Activated CD8-positive, alpha-beta T cell treated with anti-CD3 and anti-CD28 coated beads, Interleukin-2, amount 10 ng/mL, durations not matched to agents 7 days and 5 days (primary cell): ENCODE measurements at regions not wholly inside any gene's neighbourhood (a gene's known extent, or its start where the extent isn't known, plus 50 kb on each side); places are given as distances from the start of the nearest gene placed in this dataset.

Experiments used
- ATAC-seq: fragments of 150-1000 bp; cut with Tn5 transposase; one replicate; pipeline ENCODE4 v1.10.0; 2021; ENCODE audit warnings: moderate library complexity
- CTCF ChIA-PET: fragments of 350-600 bp; sonication (Branson Sonifier 250); formaldehyde crosslinking; loops from one replicate; lab custom pipeline; 2021; ENCODE audit warnings: antibody characterized with exemption; lab: Charles Lee
- POLR2A ChIA-PET: fragments of 350-600 bp; sonication (Branson Sonifier 250); formaldehyde crosslinking; loops from one replicate; lab custom pipeline; 2021; ENCODE audit warnings: antibody characterized with exemption; lab: Charles Lee
- DNase-seq: peaks from one replicate; pipeline ENCODE4 v3.0.0-alpha.2; 2020
- H3K27ac Mint-ChIP-seq: one replicate; pipeline ENCODE4 v1.8.0; 2021; ENCODE audit warnings: mild to moderate bottlenecking, mixed read lengths
- H3K27me3 Mint-ChIP-seq: one replicate; pipeline ENCODE4 v1.8.0; 2021; ENCODE audit warnings: low read depth, mixed read lengths
- H3K36me3 Mint-ChIP-seq: one replicate; pipeline ENCODE4 v1.8.0; 2021; ENCODE audit warnings: low read depth, mixed read lengths
- H3K4me1 Mint-ChIP-seq: one replicate; pipeline ENCODE4 v1.8.0; 2021; ENCODE audit warnings: low read depth, mixed read lengths
- H3K4me3 Mint-ChIP-seq: one replicate; pipeline ENCODE4 v1.8.0; 2021; ENCODE audit warnings: mild to moderate bottlenecking, mixed read lengths
- H3K9me3 Mint-ChIP-seq: one replicate; pipeline ENCODE4 v1.8.0; 2022; ENCODE audit warnings: mixed read lengths; ENCODE audit not compliant: insufficient read depth

DNA sequence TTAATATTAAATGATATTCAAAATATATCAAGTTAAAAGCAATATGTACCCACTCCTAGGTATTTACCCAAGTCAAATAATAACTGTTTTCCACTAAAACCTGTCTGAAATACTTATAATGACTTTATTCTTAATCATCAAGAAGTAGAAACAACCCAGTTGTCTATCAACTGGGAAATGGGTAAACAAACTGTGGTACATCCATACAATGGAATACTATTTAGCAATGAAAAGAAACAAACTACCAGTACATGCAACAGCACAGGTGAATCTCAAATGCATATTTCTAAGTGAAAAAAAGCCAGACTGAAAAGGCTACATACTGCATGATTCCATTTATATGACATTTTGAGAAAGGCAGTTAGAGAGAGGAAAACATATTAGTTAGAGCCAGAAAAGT, 559.9 kb downstream of the MBD2 start:
- no peaks in the 10 kb centered on the region for H3K27me3 Mint-ChIP-seq
- DNase-seq (no peak), ATAC-seq (no peak)
- no peak overlapping the region for H3K27ac Mint-ChIP-seq
- ChIA-PET CTCF (no interaction called here), POLR2A (no interaction called here)
- no peaks in the 10 kb centered on the region for H3K36me3 Mint-ChIP-seq
- no peaks in the 10 kb centered on the region for H3K9me3 Mint-ChIP-seq
- no peaks in the 10 kb centered on the region for H3K4me1 Mint-ChIP-seq
- H3K4me3 Mint-ChIP-seq = no peak overlapping the region

GRCh38 chr18:53660306-53660705, 564.2 kb downstream of the MBD2 start:
- ATAC-seq (no peak), DNase-seq (no peak)
- Mint-ChIP-seq H3K27me3 (no peaks in the 10 kb centered on the region), H3K4me1 (no peaks in the 10 kb centered on the region), H3K36me3 (no peaks in the 10 kb centered on the region), H3K9me3 (no peaks in the 10 kb centered on the region), H3K4me3 (no peak overlapping the region), H3K27ac (no peak overlapping the region)
- POLR2A ChIA-PET = no interaction called here
- CTCF ChIA-PET = no interaction called here

DNA sequence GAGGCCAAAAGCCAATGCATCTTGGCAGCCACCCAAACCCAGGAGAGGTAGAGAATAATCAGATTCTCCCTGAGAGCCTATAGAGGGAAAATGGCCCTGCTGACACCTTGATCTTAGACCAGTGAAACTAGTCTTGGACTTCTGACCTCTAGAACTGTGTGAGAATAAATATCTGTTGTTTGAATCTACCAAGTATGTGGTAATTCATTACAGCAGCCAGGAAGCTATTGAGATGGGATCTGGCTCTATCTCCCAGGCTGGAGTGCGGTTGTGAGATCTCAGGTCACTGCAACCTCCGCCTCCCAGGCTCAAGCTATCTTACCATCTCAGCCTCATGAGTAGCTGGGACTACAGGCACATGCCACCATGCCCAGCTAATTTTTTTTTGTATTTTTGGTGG, 567.2 kb downstream of the MBD2 start:
- POLR2A ChIA-PET = no interaction called here
- DNase-seq (no peak), ATAC-seq (no peak)
- CTCF ChIA-PET = no interaction called here
- no peaks in the 10 kb centered on the region for H3K27me3 Mint-ChIP-seq
- H3K27ac Mint-ChIP-seq = no peak overlapping the region
- no peak overlapping the region for H3K4me3 Mint-ChIP-seq
- H3K4me1 Mint-ChIP-seq = no peaks in the 10 kb centered on the region
- H3K36me3 Mint-ChIP-seq = no peaks in the 10 kb centered on the region
- no peaks in the 10 kb centered on the region for H3K9me3 Mint-ChIP-seq

DNA sequence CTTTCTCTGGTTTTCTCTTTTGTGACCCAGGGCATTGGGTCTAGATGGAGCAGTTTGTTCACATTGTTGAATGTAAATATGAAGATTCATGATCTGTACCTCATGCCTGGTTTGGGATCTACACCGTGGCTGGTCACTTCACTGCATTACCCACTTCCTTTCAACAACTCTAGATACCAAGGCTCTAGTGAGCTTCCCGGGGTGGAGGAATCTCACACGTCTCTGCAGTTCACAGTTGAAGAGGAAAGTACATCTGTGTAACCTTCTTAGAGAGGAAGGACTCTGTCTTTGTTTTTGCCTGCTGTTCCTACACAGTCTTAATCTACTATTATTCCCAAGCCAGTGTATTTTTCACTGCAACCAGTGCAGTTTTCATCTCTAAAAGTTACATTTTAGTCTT, 574.8 kb downstream of the MBD2 start:
- Mint-ChIP-seq H3K27ac (no peak overlapping the region), H3K27me3 (no peaks in the 10 kb centered on the region), H3K4me1 (no peaks in the 10 kb centered on the region), H3K4me3 (no peak overlapping the region), H3K9me3 (peaks cover 3% of the 10 kb centered on the region), H3K36me3 (no peaks in the 10 kb centered on the region)
- DNase-seq (no peak), ATAC-seq (no peak)
- POLR2A ChIA-PET = no interaction called here
- CTCF ChIA-PET = no interaction called here

- H3K4me3 Mint-ChIP-seq = no peak overlapping the region
- no peak for ATAC-seq
- CTCF ChIA-PET = no interaction called here
- peaks cover 5% of the 10 kb centered on the region for H3K9me3 Mint-ChIP-seq
- no peaks in the 10 kb centered on the region for H3K36me3 Mint-ChIP-seq
- H3K27ac Mint-ChIP-seq = no peak overlapping the region
- no peaks in the 10 kb centered on the region for H3K27me3 Mint-ChIP-seq
- DNase-seq = no peak
- POLR2A ChIA-PET = no interaction called here
- no peaks in the 10 kb centered on the region for H3K4me1 Mint-ChIP-seq
Observed at GRCh38 chr18:53644799-53645471, 579.5 kb downstream of the MBD2 start.

DNA sequence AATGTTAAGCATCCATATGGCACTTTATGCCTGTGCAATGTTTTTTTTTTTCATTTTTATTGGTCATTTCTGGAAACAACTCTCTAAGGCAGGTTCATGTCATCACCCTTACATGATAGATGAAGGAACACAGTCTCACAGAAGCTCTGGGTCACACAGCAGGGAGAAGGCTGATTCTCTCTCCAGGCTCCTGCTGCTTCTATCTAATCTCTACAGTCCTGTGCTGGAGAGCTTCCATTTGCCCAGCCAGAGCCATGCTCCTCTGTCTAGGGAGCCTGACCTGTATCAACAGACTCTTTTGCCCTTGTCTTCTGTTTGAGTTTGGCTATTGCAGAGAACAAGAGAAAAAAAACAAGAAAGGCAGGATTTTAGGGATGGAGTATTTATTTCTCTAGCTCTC, 584.8 kb downstream of the MBD2 start:
- Mint-ChIP-seq H3K27ac (no peak overlapping the region), H3K4me1 (no peaks in the 10 kb centered on the region), H3K27me3 (no peaks in the 10 kb centered on the region), H3K4me3 (no peak overlapping the region), H3K36me3 (no peaks in the 10 kb centered on the region), H3K9me3 (peaks cover 2% of the 10 kb centered on the region)
- DNase-seq = no peak
- ChIA-PET POLR2A (no interaction called here), CTCF (no interaction called here)
- no peak for ATAC-seq

- Mint-ChIP-seq H3K27ac (no peak overlapping the region), H3K27me3 (no peaks in the 10 kb centered on the region), H3K9me3 (peaks cover 7% of the 10 kb centered on the region), H3K4me1 (no peaks in the 10 kb centered on the region), H3K4me3 (no peak overlapping the region), H3K36me3 (no peaks in the 10 kb centered on the region)
- DNase-seq (no peak), ATAC-seq (no peak)
- POLR2A ChIA-PET = no interaction called here
- CTCF ChIA-PET = no interaction called here
Observed at GRCh38 chr18:53629337-53629736, 595.1 kb downstream of the MBD2 start.

DNA sequence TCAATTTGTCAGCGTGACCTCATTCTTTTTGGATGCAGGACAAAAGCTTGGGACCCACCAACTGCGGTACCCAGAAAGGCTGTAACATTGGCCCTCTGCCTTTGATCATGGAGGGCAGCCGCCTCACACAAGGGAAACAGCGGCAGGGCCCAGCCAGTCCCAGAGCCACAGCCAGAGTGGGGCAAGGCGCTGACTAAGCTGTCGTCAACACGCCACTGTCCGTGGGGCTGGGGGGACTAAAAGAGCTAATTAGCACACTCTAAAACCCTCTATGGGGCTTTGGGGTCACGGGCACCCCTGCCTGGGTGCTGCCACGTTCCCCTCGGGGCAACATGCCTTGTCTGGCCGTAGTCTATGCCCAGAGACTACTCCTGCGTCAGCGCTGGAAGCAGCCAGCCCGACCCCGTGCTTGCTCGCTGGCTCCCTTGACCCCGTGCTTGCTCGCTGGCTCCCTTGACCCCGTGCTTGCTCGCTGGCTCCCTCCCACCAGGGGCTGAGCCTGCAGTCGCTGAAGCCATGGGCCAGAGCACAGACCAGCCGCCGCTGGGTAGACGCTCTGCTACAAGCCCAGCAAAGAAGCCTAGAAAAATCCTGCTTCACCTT, 598.4 kb downstream of the MBD2 start:
- H3K4me1 Mint-ChIP-seq = no peaks in the 10 kb centered on the region
- ChIA-PET POLR2A (no interaction called here), CTCF (no interaction called here)
- no peaks in the 10 kb centered on the region for H3K27me3 Mint-ChIP-seq
- no peak overlapping the region for H3K4me3 Mint-ChIP-seq
- no peak overlapping the region for H3K27ac Mint-ChIP-seq
- ATAC-seq (no peak), DNase-seq (no peak)
- no peaks in the 10 kb centered on the region for H3K9me3 Mint-ChIP-seq
- no peaks in the 10 kb centered on the region for H3K36me3 Mint-ChIP-seq

GRCh38 chr18:53610957-53611356, 613.5 kb downstream of the MBD2 start:
- DNase-seq (no peak), ATAC-seq (no peak)
- no peaks in the 10 kb centered on the region for H3K9me3 Mint-ChIP-seq
- H3K36me3 Mint-ChIP-seq = no peaks in the 10 kb centered on the region
- no peaks in the 10 kb centered on the region for H3K4me1 Mint-ChIP-seq
- POLR2A ChIA-PET = no interaction called here
- no peak overlapping the region for H3K27ac Mint-ChIP-seq
- CTCF ChIA-PET = no interaction called here
- H3K4me3 Mint-ChIP-seq = no peak overlapping the region
- H3K27me3 Mint-ChIP-seq = no peaks in the 10 kb centered on the region

- no peak for ATAC-seq
- no peak overlapping the region for H3K4me3 Mint-ChIP-seq
Observed at GRCh38 chr18:53606792-53607191, 617.7 kb downstream of the MBD2 start.

DNA sequence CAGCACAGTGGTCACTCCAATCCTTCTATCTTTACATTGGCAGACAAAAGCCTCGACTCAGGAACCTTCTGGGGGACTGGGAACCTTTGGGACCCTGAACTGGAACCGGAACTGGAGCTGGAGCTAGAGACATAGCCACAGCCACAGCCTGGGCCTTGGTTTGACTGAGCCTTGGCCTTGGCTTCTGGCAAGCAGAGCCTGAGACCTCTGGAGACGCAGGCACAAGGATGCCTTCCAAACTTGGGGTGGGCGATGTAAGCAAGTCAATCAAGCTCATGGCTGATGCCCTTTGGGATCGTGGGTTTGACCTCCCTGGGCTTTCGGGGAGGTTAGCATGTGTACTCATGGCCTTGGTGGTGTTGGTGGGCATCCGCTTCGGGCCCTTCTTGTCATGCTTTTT, 619.3 kb downstream of the MBD2 start:
- CTCF ChIA-PET = no interaction called here
- no peaks in the 10 kb centered on the region for H3K9me3 Mint-ChIP-seq
- no peak for DNase-seq
- ATAC-seq = no peak
- no peak overlapping the region for H3K27ac Mint-ChIP-seq
- H3K4me3 Mint-ChIP-seq = no peak overlapping the region
- no peaks in the 10 kb centered on the region for H3K4me1 Mint-ChIP-seq
- POLR2A ChIA-PET = no interaction called here
- no peaks in the 10 kb centered on the region for H3K36me3 Mint-ChIP-seq
- no peaks in the 10 kb centered on the region for H3K27me3 Mint-ChIP-seq

More at GRCh38 chr18:53606792-53607191, 617.7 kb downstream of the MBD2 start:
- ChIA-PET POLR2A (no interaction called here), CTCF (no interaction called here)
- Mint-ChIP-seq H3K4me1 (no peaks in the 10 kb centered on the region), H3K36me3 (no peaks in the 10 kb centered on the region), H3K27me3 (no peaks in the 10 kb centered on the region), H3K27ac (no peak overlapping the region), H3K9me3 (no peaks in the 10 kb centered on the region)
- no peak for DNase-seq

- H3K36me3 Mint-ChIP-seq = no peaks in the 10 kb centered on the region
- no peak overlapping the region for H3K4me3 Mint-ChIP-seq
- H3K4me1 Mint-ChIP-seq = no peaks in the 10 kb centered on the region
- no peak overlapping the region for H3K27ac Mint-ChIP-seq
- no peaks in the 10 kb centered on the region for H3K9me3 Mint-ChIP-seq
- DNase-seq (no peak), ATAC-seq (no peak)
- CTCF ChIA-PET = no interaction called here
- H3K27me3 Mint-ChIP-seq = no peaks in the 10 kb centered on the region
- POLR2A ChIA-PET = no interaction called here
Observed at GRCh38 chr18:53603276-53603675, 621.2 kb downstream of the MBD2 start.

DNA sequence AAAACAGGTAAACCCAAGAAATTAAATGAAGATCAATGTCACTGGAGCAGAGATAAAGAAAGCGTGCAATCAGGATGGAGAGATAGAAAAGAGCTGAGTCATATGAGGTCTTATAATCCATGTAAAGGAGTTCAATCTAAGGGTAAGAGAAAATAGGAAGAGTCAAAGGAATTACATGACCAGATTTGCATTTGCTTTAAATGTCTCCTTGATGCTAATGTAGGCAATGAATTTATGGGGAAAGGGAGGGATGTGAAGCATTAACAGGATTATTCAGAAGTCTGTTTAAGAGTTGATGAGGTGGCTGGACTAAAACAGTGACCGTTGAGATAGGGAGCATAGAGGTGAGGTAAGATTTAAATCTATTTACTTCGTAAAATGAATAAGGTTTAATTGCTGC, 623.1 kb downstream of the MBD2 start:
- H3K9me3 Mint-ChIP-seq = no peaks in the 10 kb centered on the region
- no peaks in the 10 kb centered on the region for H3K4me1 Mint-ChIP-seq
- H3K36me3 Mint-ChIP-seq = no peaks in the 10 kb centered on the region
- ChIA-PET CTCF (no interaction called here), POLR2A (no interaction called here)
- H3K4me3 Mint-ChIP-seq = no peak overlapping the region
- DNase-seq = no peak
- no peaks in the 10 kb centered on the region for H3K27me3 Mint-ChIP-seq
- H3K27ac Mint-ChIP-seq = no peak overlapping the region
- no peak for ATAC-seq
